AG04449 (cell line): ENCODE measurements at regions not wholly inside any gene's neighbourhood (a gene's known extent, or its start where the extent isn't known, plus 50 kb on each side); places are given as distances from the start of the nearest gene placed in this dataset.

ENCODE experiments used
- CTCF ChIA-PET: fragments of 350-600 bp; formaldehyde crosslinking; extraction: SDS; loops from one replicate; lab custom pipeline; 2021; ENCODE audit warnings: antibody characterized with exemption; lab: Yijun Ruan, JAX
- POLR2A ChIA-PET: fragments of 400-600, 350-600 bp; formaldehyde crosslinking; extraction: SDS; loops from one replicate; lab custom pipeline; 2020; ENCODE audit warnings: antibody characterized with exemption, inconsistent platforms; lab: Yijun Ruan, JAX
- DNase-seq: peaks from one replicate; pipeline ENCODE4 v3.0.0-alpha.2; 2010; ENCODE audit warnings: low read depth, low spot score
- H3K4me3 ChIP-seq: 2 replicates; pipeline ENCODE4 v1.5.1; 2011; ENCODE audit warnings: low read depth, mild to moderate bottlenecking, control low read depth, low read length
- TF ChIP-seq, protein P1 (sequence below): IDR thresholded peaks from one replicate; pipeline ENCODE4 v1.5.1; 2011; ENCODE audit warnings: mild to moderate bottlenecking, moderate library complexity, low read length, control low read depth, inconsistent platforms; ENCODE audit not compliant: insufficient read depth; ENCODE audit errors: missing control alignments

GRCh38 chr5:173512637-173513435, 103.6 kb downstream of the BOD1 start:
- CTCF ChIA-PET, result interaction anchor here (0.8 to 1.8 kb wide), 3 partner anchors 13 to 219 kb away, joined by 3 to 5 read pairs (median 3); no protein-coding TSS in a partner anchor
- POLR2A ChIA-PET, result interaction anchor here (1.1 kb wide), 1 partner anchor 58 kb away, joined by 3 read pairs; no protein-coding TSS in a partner anchor
- no peak overlapping the region for H3K4me3 ChIP-seq
- no peak for DNase-seq
- TF ChIP-seq, protein P1, sequence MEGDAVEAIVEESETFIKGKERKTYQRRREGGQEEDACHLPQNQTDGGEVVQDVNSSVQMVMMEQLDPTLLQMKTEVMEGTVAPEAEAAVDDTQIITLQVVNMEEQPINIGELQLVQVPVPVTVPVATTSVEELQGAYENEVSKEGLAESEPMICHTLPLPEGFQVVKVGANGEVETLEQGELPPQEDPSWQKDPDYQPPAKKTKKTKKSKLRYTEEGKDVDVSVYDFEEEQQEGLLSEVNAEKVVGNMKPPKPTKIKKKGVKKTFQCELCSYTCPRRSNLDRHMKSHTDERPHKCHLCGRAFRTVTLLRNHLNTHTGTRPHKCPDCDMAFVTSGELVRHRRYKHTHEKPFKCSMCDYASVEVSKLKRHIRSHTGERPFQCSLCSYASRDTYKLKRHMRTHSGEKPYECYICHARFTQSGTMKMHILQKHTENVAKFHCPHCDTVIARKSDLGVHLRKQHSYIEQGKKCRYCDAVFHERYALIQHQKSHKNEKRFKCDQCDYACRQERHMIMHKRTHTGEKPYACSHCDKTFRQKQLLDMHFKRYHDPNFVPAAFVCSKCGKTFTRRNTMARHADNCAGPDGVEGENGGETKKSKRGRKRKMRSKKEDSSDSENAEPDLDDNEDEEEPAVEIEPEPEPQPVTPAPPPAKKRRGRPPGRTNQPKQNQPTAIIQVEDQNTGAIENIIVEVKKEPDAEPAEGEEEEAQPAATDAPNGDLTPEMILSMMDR, result no peak

- no peak overlapping the region for H3K4me3 ChIP-seq
- TF ChIP-seq, protein P1, result no peak
- ChIA-PET POLR2A (no interaction called here), CTCF (no interaction called here)
- DNase-seq, result no peak
These were observed 107.4 kb downstream of the BOD1 start for GRCh38 chr5:173509060-173509459.

GRCh38 chr5:173507171-173507570, 109.3 kb downstream of the BOD1 start:
- H3K4me3 ChIP-seq, result no peak overlapping the region
- TF ChIP-seq, protein P1, result no peak
- DNase-seq, result no peak
- CTCF ChIA-PET, result no interaction called here
- POLR2A ChIA-PET, result no interaction called here

GRCh38 chr5:173505634-173506033, 110.8 kb downstream of the BOD1 start:
- POLR2A ChIA-PET, result no interaction called here
- H3K4me3 ChIP-seq, result no peak overlapping the region
- TF ChIP-seq, protein P1, result no peak

GRCh38 chr5:173501922-173502321, 114.5 kb downstream of the BOD1 start:
- TF ChIP-seq, protein P1, result no peak
- DNase-seq, result no peak
- ChIA-PET POLR2A (no interaction called here), CTCF (no interaction called here)
- H3K4me3 ChIP-seq, result no peak overlapping the region

More at GRCh38 chr5:173505634-173506033, 110.8 kb downstream of the BOD1 start:
- DNase-seq, result no peak
- CTCF ChIA-PET, result no interaction called here

DNA sequence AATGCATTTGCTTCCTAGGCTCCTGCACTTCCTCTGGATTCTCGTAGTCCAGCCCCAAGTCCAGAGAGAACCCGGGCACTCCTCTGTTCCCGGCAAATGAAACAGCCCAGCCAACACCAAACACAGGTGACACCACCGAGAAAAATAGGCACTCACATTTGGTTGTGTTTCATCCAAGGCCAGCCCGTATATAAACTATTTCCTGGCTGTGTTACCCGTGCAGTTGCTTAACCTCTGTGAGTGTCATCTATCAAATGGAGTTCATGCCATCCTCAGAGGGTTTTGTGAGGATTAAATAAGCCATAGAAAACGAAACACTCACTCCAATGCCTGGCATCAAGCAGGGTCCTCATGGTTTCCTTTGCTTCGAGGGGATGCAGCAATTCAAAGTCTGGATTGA, 115.2 kb downstream of the BOD1 start:
- ChIA-PET CTCF (no interaction called here), POLR2A (no interaction called here)
- TF ChIP-seq, protein P1, result no peak
- no peak for DNase-seq
- H3K4me3 ChIP-seq, result no peak overlapping the region
